Activated naive CD8-positive, alpha-beta T cell treated with anti-CD3 and anti-CD28 coated beads, Interleukin-2, amount 50 U/mL, for 16 hours (primary cell): ENCODE measurements at regions not wholly inside any gene's neighbourhood (a gene's known extent, or its start where the extent isn't known, plus 50 kb on each side); places are given as distances from the start of the nearest gene placed in this dataset.

ENCODE experiments used
- DNase-seq: peaks from one replicate; pipeline ENCODE4 v3.0.0-alpha.2; 2020; ENCODE audit warnings: low read depth, low spot score

GRCh38 chr14:96617635-96618034 lies 115.5 kb downstream of the PAPOLA start:
- no peak for DNase-seq

GRCh38 chr14:96622926-96623325 lies 120.7 kb downstream of the PAPOLA start:
- DNase-seq = no peak

GRCh38 chr14:96623676-96624484 lies 121.7 kb downstream of the PAPOLA start:
- no peak for DNase-seq

- no peak for DNase-seq
Measured at GRCh38 chr14:96624661-96625425, 122.7 kb downstream of the PAPOLA start.

- DNase-seq = no peak
Measured at GRCh38 chr14:96625426-96625985, 123.3 kb downstream of the PAPOLA start.

GRCh38 chr14:96626121-96626768 lies 124.1 kb downstream of the PAPOLA start:
- DNase-seq = no peak

- no peak for DNase-seq
Measured at GRCh38 chr14:96626916-96627315, 124.7 kb downstream of the PAPOLA start.

- no peak for DNase-seq
Measured at GRCh38 chr14:96627386-96627785, 125.2 kb downstream of the PAPOLA start.

- DNase-seq = no peak
Measured at GRCh38 chr14:96627811-96628775, 125.9 kb downstream of the PAPOLA start.

GRCh38 chr14:96629082-96629481 lies 126.9 kb downstream of the PAPOLA start:
- DNase-seq = no peak

- DNase-seq = no peak
Measured at GRCh38 chr14:96629558-96630222, 127.5 kb downstream of the PAPOLA start.

- no peak for DNase-seq
Measured at GRCh38 chr14:96630281-96630680, 128.1 kb downstream of the PAPOLA start.

- DNase-seq = no peak
Measured at GRCh38 chr14:96631030-96631429, 128.8 kb downstream of the PAPOLA start.

- no peak for DNase-seq
Measured at GRCh38 chr14:96631621-96632362, 129.6 kb downstream of the PAPOLA start.

GRCh38 chr14:96632363-96632758 lies 130.2 kb downstream of the PAPOLA start:
- no peak for DNase-seq

- DNase-seq = no peak
Measured at GRCh38 chr14:96633096-96633495, 130.9 kb downstream of the PAPOLA start.

- DNase-seq = no peak
Measured at GRCh38 chr14:96634481-96634880, 132.3 kb downstream of the PAPOLA start.

- DNase-seq = no peak
Measured at GRCh38 chr14:96634896-96635295, 132.7 kb downstream of the PAPOLA start.

GRCh38 chr14:96635850-96636249 lies 133.7 kb downstream of the PAPOLA start:
- DNase-seq = no peak

- no peak for DNase-seq
Measured at GRCh38 chr14:96637521-96637920, 135.3 kb downstream of the PAPOLA start.
